ENCODE measurements at regions not wholly inside any gene's neighbourhood (a gene's known extent, or its start where the extent isn't known, plus 50 kb on each side); places are given as distances from the start of the nearest gene placed in this dataset.

DNA sequence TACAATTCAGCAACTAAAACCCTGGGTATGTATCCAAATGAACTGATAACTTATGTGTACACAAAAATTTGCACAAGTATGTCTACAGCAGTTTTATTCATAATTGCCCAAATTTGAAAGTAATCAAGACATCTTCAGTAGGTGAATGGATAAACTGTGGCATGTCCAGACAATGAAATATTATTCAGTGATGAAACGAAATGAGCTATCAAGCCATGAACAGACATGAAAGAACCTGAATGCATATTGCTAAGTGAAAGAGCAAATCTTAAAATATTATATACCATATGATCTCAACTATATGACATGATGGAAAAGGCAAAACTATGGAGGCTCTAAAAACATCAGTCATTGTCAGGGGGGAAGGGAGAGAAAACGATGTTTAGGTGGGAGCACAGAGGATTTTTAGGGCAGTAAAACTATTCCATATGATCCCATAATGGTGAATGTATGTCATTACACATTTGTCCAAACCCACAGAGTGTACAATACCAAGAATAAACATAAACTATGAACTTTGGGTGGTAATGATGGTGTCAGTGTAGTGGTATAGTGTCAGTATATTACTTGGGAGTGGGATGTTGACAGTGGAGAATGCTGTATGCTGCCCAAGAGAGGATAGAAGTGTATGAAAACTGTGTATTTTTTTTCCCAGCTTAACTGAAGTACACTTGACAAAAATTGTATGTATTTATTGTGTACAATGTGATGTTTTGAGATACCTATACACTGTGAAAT is 92.8 kb upstream of the PPP2R5A start:
- 38 to 75% (median 55%) methylated on average over 2 of the region's 2 CpGs for WGBS, 4 donors

DNA sequence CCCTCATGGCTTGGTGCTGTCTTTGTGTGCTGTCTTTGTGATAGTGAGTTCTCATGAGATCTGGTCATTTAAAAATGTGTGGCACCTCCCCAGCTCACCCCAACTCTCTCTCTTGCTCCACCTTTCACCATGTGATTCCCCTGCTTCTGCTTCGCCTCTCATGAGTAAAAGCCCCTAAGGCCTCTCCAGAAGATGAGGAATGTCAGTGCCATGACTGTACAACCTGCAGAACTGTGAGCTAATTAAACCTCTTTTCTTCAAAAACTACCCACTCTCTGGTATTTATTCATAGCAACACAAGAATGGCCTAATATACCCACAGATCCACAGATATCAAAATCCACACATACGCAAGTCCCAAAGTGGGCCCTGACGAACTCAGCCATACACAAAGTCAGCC is 88.9 kb upstream of the PPP2R5A start:
- intact Hi-C loops (cut with DNase I) = no loop called here
- WGBS, 4 donors = 94 to 98% (median 97%) methylated on average over 3 of the region's 3 CpGs
- no peak overlapping the region for H3K4me3 ChIP-seq
- H3K4me1 ChIP-seq (replicated peaks in 1 of 2) = no peaks in the 10 kb centered on the region
- H3K9me3 ChIP-seq (replicated peaks in 1 of 3) = no peaks in the 10 kb centered on the region
- TF ChIP-seq, protein P1, sequence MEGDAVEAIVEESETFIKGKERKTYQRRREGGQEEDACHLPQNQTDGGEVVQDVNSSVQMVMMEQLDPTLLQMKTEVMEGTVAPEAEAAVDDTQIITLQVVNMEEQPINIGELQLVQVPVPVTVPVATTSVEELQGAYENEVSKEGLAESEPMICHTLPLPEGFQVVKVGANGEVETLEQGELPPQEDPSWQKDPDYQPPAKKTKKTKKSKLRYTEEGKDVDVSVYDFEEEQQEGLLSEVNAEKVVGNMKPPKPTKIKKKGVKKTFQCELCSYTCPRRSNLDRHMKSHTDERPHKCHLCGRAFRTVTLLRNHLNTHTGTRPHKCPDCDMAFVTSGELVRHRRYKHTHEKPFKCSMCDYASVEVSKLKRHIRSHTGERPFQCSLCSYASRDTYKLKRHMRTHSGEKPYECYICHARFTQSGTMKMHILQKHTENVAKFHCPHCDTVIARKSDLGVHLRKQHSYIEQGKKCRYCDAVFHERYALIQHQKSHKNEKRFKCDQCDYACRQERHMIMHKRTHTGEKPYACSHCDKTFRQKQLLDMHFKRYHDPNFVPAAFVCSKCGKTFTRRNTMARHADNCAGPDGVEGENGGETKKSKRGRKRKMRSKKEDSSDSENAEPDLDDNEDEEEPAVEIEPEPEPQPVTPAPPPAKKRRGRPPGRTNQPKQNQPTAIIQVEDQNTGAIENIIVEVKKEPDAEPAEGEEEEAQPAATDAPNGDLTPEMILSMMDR (IDR thresholded peaks at IDR 0.05) = no peak
- TF ChIP-seq POLR2A (IDR thresholded peaks at IDR 0.05) = no peak
- no peaks in the 10 kb centered on the region for H3K36me3 ChIP-seq (replicated peaks in 1 of 2)
- no peak for DNase-seq
- no peak overlapping the region for H3K27ac ChIP-seq
- H3K27me3 ChIP-seq = no peaks in the 10 kb centered on the region

More for the DNA sequence above, 92.8 kb upstream of the PPP2R5A start:
- no peak overlapping the region for H3K4me3 ChIP-seq
- no peaks in the 10 kb centered on the region for H3K4me1 ChIP-seq (replicated peaks in 1 of 2)
- intact Hi-C loops (cut with DNase I) = no loop called here
- TF ChIP-seq POLR2A (IDR thresholded peaks at IDR 0.05) = no peak
- TF ChIP-seq, protein P1 (IDR thresholded peaks at IDR 0.05) = no peak
- no peak overlapping the region for H3K27ac ChIP-seq
- DNase-seq = no peak
- H3K36me3 ChIP-seq (replicated peaks in 1 of 2) = no peaks in the 10 kb centered on the region
- H3K27me3 ChIP-seq = no peaks in the 10 kb centered on the region
- no peaks in the 10 kb centered on the region for H3K9me3 ChIP-seq (replicated peaks in 1 of 3)

DNA sequence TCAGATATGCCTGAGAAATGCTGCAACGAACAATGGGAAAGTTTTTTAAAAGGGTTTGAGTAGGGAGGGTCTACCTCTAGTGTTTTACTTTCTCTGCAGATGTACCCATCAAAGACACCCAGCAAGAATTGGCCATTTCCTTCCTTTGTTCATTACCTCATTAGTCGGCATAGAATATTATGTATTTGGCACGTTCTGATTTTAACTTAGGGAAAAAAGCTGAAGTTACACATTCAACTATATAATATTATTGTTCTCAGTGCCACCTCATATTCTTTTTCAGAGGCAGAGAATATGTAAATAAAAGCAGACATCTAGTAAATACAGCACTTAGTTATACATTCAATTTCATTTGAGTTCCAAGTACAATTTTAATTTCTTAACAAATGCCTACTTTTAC is 83.7 kb upstream of the PPP2R5A start:
- intact Hi-C loops (cut with DNase I) = no loop called here
- no peaks in the 10 kb centered on the region for H3K4me1 ChIP-seq (replicated peaks in 1 of 2)
- H3K36me3 ChIP-seq (replicated peaks in 1 of 2) = no peaks in the 10 kb centered on the region
- no peaks in the 10 kb centered on the region for H3K9me3 ChIP-seq (replicated peaks in 1 of 3)
- TF ChIP-seq, protein P1 (IDR thresholded peaks at IDR 0.05) = no peak
- TF ChIP-seq POLR2A (IDR thresholded peaks at IDR 0.05) = no peak
- no peak overlapping the region for H3K4me3 ChIP-seq
- 65 to 89% (median 82%) methylated on average over 3 of the region's 3 CpGs for WGBS, 4 donors
- DNase-seq = no peak
- H3K27me3 ChIP-seq = no peaks in the 10 kb centered on the region
- no peak overlapping the region for H3K27ac ChIP-seq

DNA sequence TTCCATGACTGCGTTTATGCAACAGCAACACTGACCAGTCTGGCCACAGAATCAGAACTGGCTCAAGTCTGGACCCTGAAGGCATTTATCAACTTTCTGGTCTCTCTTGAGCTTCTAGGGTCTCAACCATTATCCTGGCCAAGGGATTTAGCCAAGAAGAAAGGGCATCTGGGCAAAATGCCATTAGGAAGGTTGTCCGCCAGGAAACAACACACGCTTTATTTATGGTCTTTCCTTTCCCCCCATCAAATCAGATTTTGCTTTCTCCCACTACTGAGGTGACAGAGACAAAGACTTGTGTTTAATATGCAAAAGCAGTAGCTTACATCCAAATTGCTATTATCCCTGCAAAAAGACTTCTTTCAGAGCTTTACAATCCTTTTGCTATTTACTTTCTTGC is 81.6 kb upstream of the PPP2R5A start:
- Histone ChIP-seq H3K27me3 (no peaks in the 10 kb centered on the region), H3K4me3 (no peak overlapping the region), H3K36me3 (replicated peaks in 1 of 2) (no peaks in the 10 kb centered on the region), H3K4me1 (replicated peaks in 1 of 2) (no peaks in the 10 kb centered on the region), H3K9me3 (replicated peaks in 1 of 3) (no peaks in the 10 kb centered on the region), H3K27ac (no peak overlapping the region)
- 61 to 78% (median 72%) methylated on average over 3 of the region's 3 CpGs for WGBS, 4 donors
- DNase-seq = no peak
- TF ChIP-seq, protein P1 (IDR thresholded peaks at IDR 0.05) = no peak
- no peak for TF ChIP-seq POLR2A (IDR thresholded peaks at IDR 0.05)
- intact Hi-C loops (cut with DNase I) = no loop called here
